K562 (cell line): ENCODE measurements at regions not wholly inside any gene's neighbourhood (a gene's known extent, or its start where the extent isn't known, plus 50 kb on each side); places are given as distances from the start of the nearest gene placed in this dataset.

Source experiments
- ATAC-seq: fragments of 200-7000 bp; cut with Tn5 transposase; 3 replicates; pipeline ENCODE4 v1.9.1; 2020; ENCODE audit warnings: moderate library complexity
- BruUV-seq: library from RNA; stranded (reverse); fragments of 400-500 nt; replicated peaks from 2 replicates; lab custom pipeline; 2021; lab: Mats Ljungman, UMichigan
- CTCF ChIA-PET: fragments of 300-600 bp; formaldehyde crosslinking; extraction: SDS; loops from one replicate; lab custom pipeline; 2021; ENCODE audit warnings: low intra/inter-chr PET ratio; lab: Yijun Ruan, JAX
- POLR2A ChIA-PET: fragments of 300-600, 350-650 bp; sonication (Branson Sonifier 250); formaldehyde crosslinking; extraction: SDS; loops from one replicate; lab custom pipeline; 2021; ENCODE audit warnings: antibody characterized with exemption, inconsistent platforms; lab: Yijun Ruan, JAX
- DNase-seq, 4 experiments: peaks; one replicate each; pipeline versions ENCODE4 v3.0.0 to v3.0.0-alpha.2; 2011 to 2018; ENCODE audit warnings: low spot score in 3 of 4, mixed read lengths in 3 of 4; ENCODE audit errors: extremely low read depth in 1 of 4
- FAIRE-seq: peaks from 2 replicates; lab custom pipeline; 2011; peaks lifted over from hg19 to GRCh38; lab: Jason Lieb, UNC
- H2AFZ ChIP-seq: 2 replicates; pipeline ENCODE4 v1.6.0; 2011; ENCODE audit warnings: low read depth, low read length, control low read depth, inconsistent platforms
- H3K27ac ChIP-seq: fragments of 200-600 bp; 3 replicates; pipeline ENCODE4 v1.8.0; 2011; ENCODE audit warnings: low read depth, mild to moderate bottlenecking, control low read depth, inconsistent platforms, low read length, moderate library complexity, mixed read lengths; ENCODE audit errors: extremely low read depth
- H3K27me3 ChIP-seq, 2 experiments: fragments of 300-600 bp in 1 of 2; 2 replicates in 1 of 2; 3 replicates in 1 of 2; pipeline versions ENCODE4 v1.6.0 to v1.8.0; 2011; ENCODE audit warnings: inconsistent platforms in 2 of 2, low read length in 2 of 2, mild to moderate bottlenecking in 1 of 2, mixed read lengths in 1 of 2, moderate library complexity in 1 of 2; ENCODE audit not compliant: control insufficient read depth in 2 of 2, insufficient read depth in 2 of 2
- H3K36me3 ChIP-seq: fragments of 300-600 bp; 3 replicates; pipeline ENCODE4 v1.8.0; 2011; ENCODE audit warnings: mild to moderate bottlenecking, low read length, inconsistent platforms; ENCODE audit not compliant: control insufficient read depth, insufficient read depth
- H3K4me1 ChIP-seq, 2 experiments: fragments of 200-600 bp in 1 of 2; replicated peaks in 1 of 2; 2 replicates in 1 of 2; 3 replicates in 1 of 2; pipeline versions ENCODE4 v1.5.1 to v1.8.0; 2011; ENCODE audit warnings: inconsistent platforms in 2 of 2, low read length in 2 of 2, mild to moderate bottlenecking in 1 of 2, mixed read lengths in 1 of 2, moderate library complexity in 1 of 2; ENCODE audit not compliant: control insufficient read depth in 2 of 2, insufficient read depth in 2 of 2
- H3K4me2 ChIP-seq: 2 replicates; pipeline ENCODE4 v1.6.1; 2011; ENCODE audit warnings: low read length, control low read depth, inconsistent platforms, mixed read lengths; ENCODE audit not compliant: insufficient read depth
- H3K4me3 ChIP-seq: fragments of 200-600 bp; sonication (generic), shearing (Covaris generic); 2 replicates; pipeline ENCODE4 v1.5.1; 2016; ENCODE audit warnings: control low read depth, inconsistent platforms
- H3K79me2 ChIP-seq: fragments of 200-600 bp; 3 replicates; pipeline ENCODE4 v1.8.0; 2011; ENCODE audit warnings: low read length, inconsistent platforms; ENCODE audit not compliant: control insufficient read depth, insufficient read depth
- H3K9ac ChIP-seq, 2 experiments: 2 replicates each; pipeline versions ENCODE4 v1.6.0 to v1.6.1; 2011; ENCODE audit warnings: low read depth in 2 of 2, low read length in 2 of 2, control low read depth in 1 of 2, inconsistent platforms in 1 of 2, mild to moderate bottlenecking in 1 of 2, mixed read lengths in 1 of 2; ENCODE audit not compliant: insufficient read depth in 1 of 2
- H3K9me1 ChIP-seq: one replicate; pipeline ENCODE4 v1.6.0; 2011; ENCODE audit warnings: inconsistent platforms, mild to moderate bottlenecking, low read length, moderate library complexity; ENCODE audit not compliant: control insufficient read depth, insufficient read depth
- H3K9me3 ChIP-seq: replicated peaks from 2 replicates; pipeline ENCODE4 v1.5.1; 2011; ENCODE audit warnings: low read depth, low read length, inconsistent platforms; ENCODE audit not compliant: control insufficient read depth, insufficient read depth
- H4K20me1 ChIP-seq: replicated peaks from 2 replicates; pipeline ENCODE4 v1.6.1; 2011; ENCODE audit warnings: low read length, inconsistent platforms, mixed read lengths; ENCODE audit not compliant: control insufficient read depth, insufficient read depth
- FOSL1 ChIP-seq: fragments of 200-800 bp; sonication (Bioruptor generic); conservative IDR thresholded peaks from 2 replicates; pipeline ENCODE4 v1.6.1; 2016; ENCODE audit warnings: missing genetic modification characterization, missing compliant biosample characterization
- HDAC1 ChIP-seq, 2 experiments: fragments of 450-650 bp; IDR thresholded peaks; 2 replicates each; pipeline ENCODE4 v1.6.1; 2016 to 2017; ENCODE audit warnings: inconsistent platforms in 1 of 2, mild to moderate bottlenecking in 1 of 2, moderate library complexity in 1 of 2
- JUNB ChIP-seq: fragments of 450-650 bp; formaldehyde crosslinking; conservative IDR thresholded peaks from 2 replicates; pipeline ENCODE4 v1.4.0; 2020; ENCODE audit warnings: mild to moderate bottlenecking
- MTA2 ChIP-seq: fragments of 450-650 bp; IDR thresholded peaks from 2 replicates; pipeline ENCODE4 v1.6.1; 2016; ENCODE audit warnings: low read depth
- PHB ChIP-seq: fragments of 250-450 bp; sonication (Bioruptor Pico); IDR thresholded peaks from 2 replicates; pipeline ENCODE4 v1.5.0; 2021
- POU5F1 ChIP-seq: fragments of 150-350 bp; IDR thresholded peaks from 2 replicates; pipeline ENCODE4 v1.6.1; 2014; ENCODE audit warnings: borderline replicate concordance, low read length, low read depth, mild to moderate bottlenecking; ENCODE audit not compliant: partially characterized antibody
- SIN3B ChIP-seq: fragments of 450-650 bp; IDR thresholded peaks from 2 replicates; pipeline ENCODE4 v1.6.1; 2017; ENCODE audit warnings: low read depth, mild to moderate bottlenecking, moderate library complexity
- TCF3 ChIP-seq: sonication (generic); formaldehyde crosslinking; IDR thresholded peaks from 2 replicates; pipeline ENCODE4 v1.4.0; 2020; ENCODE audit warnings: mild to moderate bottlenecking, missing genetic modification reagents
- ZFPM2 ChIP-seq: fragments of 250-450 bp; sonication (Bioruptor Pico); IDR thresholded peaks from 2 replicates; pipeline ENCODE4 v1.5.1; 2022; ENCODE audit warnings: mild to moderate bottlenecking
- ZNF146 ChIP-seq: IDR thresholded peaks from one replicate; pipeline ENCODE4 v1.6.1; 2018; ENCODE audit warnings: missing compliant biosample characterization; ENCODE audit not compliant: unreplicated experiment
- ZNF184 ChIP-seq: sonication (generic); formaldehyde crosslinking; IDR thresholded peaks from 2 replicates; pipeline ENCODE4 v1.5.0; 2020; ENCODE audit warnings: missing genetic modification reagents
- ZNF217 ChIP-seq: sonication (generic); formaldehyde crosslinking; IDR thresholded peaks from 2 replicates; pipeline ENCODE4 v1.8.0; 2022; ENCODE audit warnings: mild to moderate bottlenecking, missing genetic modification reagents
- WGBS: fragments of 100-300 bp; shearing (Covaris generic); methylation state at CpG from one replicate; pipeline ENCODE4 v1.1.6; 2016; ENCODE audit warnings: low coverage, mixed read lengths; ENCODE audit not compliant: insufficient coverage; ENCODE audit errors: missing lambda C conversion rate; 5-methylcytosine and 5-hydroxymethylcytosine counted together
- in situ Hi-C: fragments of 300-500 bp; cut with MboI; formaldehyde crosslinking; loops from 4 replicates; pipeline ENCODE4 v1.15.0; 2018; ENCODE audit warnings: inconsistent platforms, mixed read lengths
- intact Hi-C: fragments of 100-400 bp; cut with micrococcal nuclease; formaldehyde crosslinking; loops from 2 replicates; pipeline ENCODE4 v1.14.2; 2022
- TF ChIP-seq, protein P1 (sequence below): IDR thresholded peaks from 3 replicates; pipeline ENCODE4 v1.6.1; 2011; ENCODE audit warnings: borderline replicate concordance, mild to moderate bottlenecking, moderate library complexity; ENCODE audit not compliant: insufficient read length; ENCODE audit errors: extremely low read depth
- TF ChIP-seq, protein P2 (sequence below), 2 experiments: fragments of 450-650 bp; conservative IDR thresholded peaks; 2 replicates each; pipeline ENCODE4 v1.6.1; 2017; ENCODE audit warnings: mild to moderate bottlenecking in 2 of 2, moderate library complexity in 2 of 2

DNA sequence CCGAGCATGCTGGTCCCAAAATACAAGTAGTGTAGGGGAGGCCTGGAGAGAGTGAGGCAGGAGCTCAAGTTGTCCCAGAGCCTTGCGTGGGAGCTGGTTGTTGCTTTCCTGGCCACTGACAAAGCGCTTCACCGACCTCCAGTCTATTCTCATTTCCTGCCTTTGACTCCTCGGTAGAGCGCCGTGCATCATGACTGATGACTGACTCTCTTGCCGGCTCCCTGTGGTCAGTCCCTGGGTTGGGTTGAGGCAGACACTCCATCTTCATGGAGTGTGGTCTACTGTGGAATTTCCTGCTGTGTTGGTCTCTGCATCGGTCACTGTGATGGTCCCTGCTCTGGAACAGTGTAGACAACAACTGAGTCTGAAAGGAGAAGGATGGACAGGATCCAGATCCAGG, 175.1 kb upstream of the S1PR3 start:
- DNase-seq = no peak
- no peak overlapping the region for H3K4me3 ChIP-seq
- no peaks in the 10 kb centered on the region for H3K79me2 ChIP-seq
- in situ Hi-C loops (no loop called here), intact Hi-C loops (no loop called here)
- H3K27ac ChIP-seq = no peak overlapping the region
- H3K9me3 ChIP-seq = no peaks in the 10 kb centered on the region
- CTCF ChIA-PET = no interaction called here
- TF ChIP-seq POU5F1 (no peak), HDAC1 (IDR thresholded peaks at IDR 0.05) (no peak), SIN3B (no peak), ZNF184 (CRISPR knock-in tag) (no peak), TCF3 (CRISPR knock-in tag) (no peak), JUNB (CRISPR knock-in tag) (no peak), ZFPM2 (CRISPR knock-in tag) (no peak)
- WGBS = 25% methylated on average over 6 of the region's 9 CpGs
- no TSS peak for BruUV-seq
- no peaks in the 10 kb centered on the region for H3K27me3 ChIP-seq
- H3K4me1 ChIP-seq = no peaks in the 10 kb centered on the region; a peak in 1 of 5 replicates
- H4K20me1 ChIP-seq = no peaks in the 10 kb centered on the region; the same call in 1 of the 2 replicates
- FAIRE-seq = no peak
- no peak for ATAC-seq
- H3K9me1 ChIP-seq = no peaks in the 10 kb centered on the region
- H3K4me2 ChIP-seq = no peak overlapping the region
- H2AFZ ChIP-seq = no peak overlapping the region
- POLR2A ChIA-PET = no interaction called here
- no peak overlapping the region for H3K9ac ChIP-seq
- no peaks in the 10 kb centered on the region for H3K36me3 ChIP-seq

- Histone ChIP-seq H3K4me1 (no peaks in the 10 kb centered on the region; a peak in 1 of 5 replicates), H2AFZ (no peak overlapping the region), H3K27ac (no peak overlapping the region), H3K27me3 (no peaks in the 10 kb centered on the region), H3K4me2 (no peak overlapping the region), H3K36me3 (no peaks in the 10 kb centered on the region), H4K20me1 (no peaks in the 10 kb centered on the region; the same call in 1 of the 2 replicates), H3K9me3 (no peaks in the 10 kb centered on the region), H3K9me1 (no peaks in the 10 kb centered on the region), H3K4me3 (no peak overlapping the region), H3K79me2 (no peaks in the 10 kb centered on the region), H3K9ac (no peak overlapping the region)
- no TSS peak for BruUV-seq
- ChIA-PET POLR2A (interaction anchor here (0.9 kb wide), 1 partner anchor 29 kb away, joined by 3 read pairs; no protein-coding TSS in a partner anchor), CTCF (no interaction called here)
- DNase-seq (no peak), ATAC-seq (no peak), FAIRE-seq (no peak)
- intact Hi-C loops = no loop called here
- in situ Hi-C loops = no loop called here
- WGBS = 41% methylated on average over 3 of the region's 3 CpGs
- TF ChIP-seq PHB (CRISPR knock-in tag) (no peak), ZNF146 (CRISPR knock-in tag) (no peak), FOSL1 (tag) (no peak), MTA2 (no peak), ZNF217 (CRISPR knock-in tag) (no peak)
- TF ChIP-seq, protein P1, sequence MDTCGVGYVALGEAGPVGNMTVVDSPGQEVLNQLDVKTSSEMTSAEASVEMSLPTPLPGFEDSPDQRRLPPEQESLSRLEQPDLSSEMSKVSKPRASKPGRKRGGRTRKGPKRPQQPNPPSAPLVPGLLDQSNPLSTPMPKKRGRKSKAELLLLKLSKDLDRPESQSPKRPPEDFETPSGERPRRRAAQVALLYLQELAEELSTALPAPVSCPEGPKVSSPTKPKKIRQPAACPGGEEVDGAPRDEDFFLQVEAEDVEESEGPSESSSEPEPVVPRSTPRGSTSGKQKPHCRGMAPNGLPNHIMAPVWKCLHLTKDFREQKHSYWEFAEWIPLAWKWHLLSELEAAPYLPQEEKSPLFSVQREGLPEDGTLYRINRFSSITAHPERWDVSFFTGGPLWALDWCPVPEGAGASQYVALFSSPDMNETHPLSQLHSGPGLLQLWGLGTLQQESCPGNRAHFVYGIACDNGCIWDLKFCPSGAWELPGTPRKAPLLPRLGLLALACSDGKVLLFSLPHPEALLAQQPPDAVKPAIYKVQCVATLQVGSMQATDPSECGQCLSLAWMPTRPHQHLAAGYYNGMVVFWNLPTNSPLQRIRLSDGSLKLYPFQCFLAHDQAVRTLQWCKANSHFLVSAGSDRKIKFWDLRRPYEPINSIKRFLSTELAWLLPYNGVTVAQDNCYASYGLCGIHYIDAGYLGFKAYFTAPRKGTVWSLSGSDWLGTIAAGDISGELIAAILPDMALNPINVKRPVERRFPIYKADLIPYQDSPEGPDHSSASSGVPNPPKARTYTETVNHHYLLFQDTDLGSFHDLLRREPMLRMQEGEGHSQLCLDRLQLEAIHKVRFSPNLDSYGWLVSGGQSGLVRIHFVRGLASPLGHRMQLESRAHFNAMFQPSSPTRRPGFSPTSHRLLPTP = no peak
- TF ChIP-seq, protein P2, sequence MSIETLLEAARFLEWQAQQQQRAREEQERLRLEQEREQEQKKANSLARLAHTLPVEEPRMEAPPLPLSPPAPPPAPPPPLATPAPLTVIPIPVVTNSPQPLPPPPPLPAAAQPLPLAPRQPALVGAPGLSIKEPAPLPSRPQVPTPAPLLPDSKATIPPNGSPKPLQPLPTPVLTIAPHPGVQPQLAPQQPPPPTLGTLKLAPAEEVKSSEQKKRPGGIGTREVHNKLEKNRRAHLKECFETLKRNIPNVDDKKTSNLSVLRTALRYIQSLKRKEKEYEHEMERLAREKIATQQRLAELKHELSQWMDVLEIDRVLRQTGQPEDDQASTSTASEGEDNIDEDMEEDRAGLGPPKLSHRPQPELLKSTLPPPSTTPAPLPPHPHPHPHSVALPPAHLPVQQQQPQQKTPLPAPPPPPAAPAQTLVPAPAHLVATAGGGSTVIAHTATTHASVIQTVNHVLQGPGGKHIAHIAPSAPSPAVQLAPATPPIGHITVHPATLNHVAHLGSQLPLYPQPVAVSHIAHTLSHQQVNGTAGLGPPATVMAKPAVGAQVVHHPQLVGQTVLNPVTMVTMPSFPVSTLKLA (conservative IDR thresholded peaks at IDR 0.05) = no peak
These were observed 174.7 kb upstream of the S1PR3 start for GRCh38 chr9:88816591-88816990.
